Right lung (tissue), 2 donors: ENCODE measurements at regions not wholly inside any gene's neighbourhood (a gene's known extent, or its start where the extent isn't known, plus 50 kb on each side); places are given as distances from the start of the nearest gene placed in this dataset.
"Not testable (repeated sequence)": the region's sequence is repeated elsewhere in the genome, so short reads cannot be mapped to it uniquely, and the experiment has no call there.

Source experiments
- DNase-seq, 2 donors: peaks; one replicate each; pipeline ENCODE4 v3.0.0-alpha.2; 2013

GRCh38 chr2:14047491-14047890, 585.0 kb upstream of the LRATD1 start:
- DNase-seq, result no peak

GRCh38 chr2:14051401-14051800, 581.1 kb upstream of the LRATD1 start:
- no peak for DNase-seq

DNA sequence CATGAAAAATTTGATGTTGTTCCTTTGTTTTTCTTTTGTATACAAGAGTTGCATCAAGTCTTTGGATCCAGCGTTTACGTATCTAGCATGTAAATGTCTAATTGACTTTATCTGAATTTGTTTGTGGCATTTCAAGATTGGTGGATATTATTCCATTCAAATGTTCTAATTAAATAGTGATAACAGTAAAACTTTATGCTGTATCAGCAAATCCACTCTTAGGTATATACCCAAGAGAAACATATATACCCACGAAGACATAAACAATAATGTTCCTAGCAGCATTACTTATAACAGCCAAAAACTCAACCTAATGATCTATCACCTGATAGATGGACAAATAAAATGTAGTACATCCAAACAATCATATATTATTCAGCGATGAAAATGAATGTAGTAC, 579.4 kb upstream of the LRATD1 start:
- DNase-seq, result no peak

DNA sequence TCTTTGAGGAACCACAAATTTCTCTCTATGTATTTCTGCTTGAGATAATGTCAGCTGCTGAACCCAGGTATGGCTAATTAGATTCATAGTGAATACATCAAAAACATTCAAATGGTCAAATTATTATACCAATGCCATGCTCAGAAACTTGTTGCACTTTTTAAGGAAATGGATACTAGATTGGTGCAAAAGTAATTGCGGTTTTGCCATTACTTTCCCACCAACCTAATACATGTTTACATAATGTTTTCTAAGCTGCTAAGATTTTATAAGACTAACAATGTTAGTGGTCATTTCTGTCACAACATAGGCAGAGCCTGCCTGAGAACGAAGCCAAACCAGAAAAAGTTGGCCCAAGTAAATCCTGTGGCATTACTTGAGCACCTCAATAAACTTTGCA, 568.2 kb upstream of the LRATD1 start:
- DNase-seq, result no peak

DNA sequence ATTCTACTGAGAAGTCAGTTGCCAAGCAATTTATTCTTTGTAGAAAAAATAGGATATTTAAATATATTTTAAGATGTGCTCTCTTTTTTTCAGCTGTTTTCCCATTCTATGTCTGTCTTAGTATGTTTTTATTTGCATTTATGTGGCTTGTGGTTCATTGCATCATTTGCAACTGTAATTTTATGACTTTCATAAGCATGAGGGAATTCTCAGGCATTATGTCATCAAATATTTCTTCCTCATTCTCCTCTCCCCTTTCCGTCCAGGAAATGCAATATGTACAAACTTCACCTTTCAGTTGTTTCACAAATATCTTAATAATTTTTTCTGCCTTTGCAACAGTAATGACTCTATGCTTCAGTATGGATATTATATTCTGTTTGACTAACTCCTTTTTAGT, 560.2 kb upstream of the LRATD1 start:
- no peak for DNase-seq

- no peak for DNase-seq
Measured at GRCh38 chr2:14074691-14075090, 557.8 kb upstream of the LRATD1 start.

DNA sequence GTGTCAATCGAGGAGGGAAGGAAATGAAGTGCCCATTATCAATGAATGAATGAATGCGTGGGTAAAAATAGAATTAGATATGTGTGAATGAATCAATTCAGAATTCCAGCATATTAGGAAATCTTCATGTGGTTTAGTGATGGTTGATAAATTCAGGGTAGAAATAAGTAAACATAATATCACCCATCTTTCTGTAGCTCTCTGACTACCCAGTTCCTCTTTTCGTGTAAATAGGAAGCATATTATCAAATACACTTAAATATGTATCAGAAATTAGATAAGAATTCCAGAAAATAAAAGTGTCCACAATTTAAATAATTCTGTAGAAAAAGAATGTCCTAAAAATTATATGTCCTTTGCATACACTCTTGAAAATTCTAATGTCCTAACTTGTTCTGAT, 552.9 kb upstream of the LRATD1 start:
- DNase-seq, result no peak

- DNase-seq, result no peak
Measured at GRCh38 chr2:14081521-14081920, 551.0 kb upstream of the LRATD1 start.

GRCh38 chr2:14082640-14083039, 549.9 kb upstream of the LRATD1 start:
- no peak for DNase-seq

DNA sequence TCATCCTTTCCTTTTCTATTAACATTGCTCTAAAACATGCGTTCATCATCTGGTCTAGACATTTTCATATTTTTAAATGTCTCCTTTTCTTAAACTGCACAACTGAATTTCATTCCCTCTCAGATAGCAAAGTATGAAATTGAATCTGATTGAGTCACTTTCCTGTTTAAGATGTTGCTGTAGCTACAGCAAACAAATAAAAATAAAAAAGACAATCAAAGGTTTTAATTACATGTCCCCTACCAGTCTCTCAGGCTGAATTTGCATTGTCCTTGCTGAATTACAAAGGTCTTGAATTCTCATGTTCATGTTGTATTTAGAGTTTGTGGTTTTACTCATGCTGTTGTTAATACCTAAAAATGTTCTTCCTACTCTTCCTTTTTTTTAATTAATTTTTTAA, 537.9 kb upstream of the LRATD1 start:
- no peak for DNase-seq

DNA sequence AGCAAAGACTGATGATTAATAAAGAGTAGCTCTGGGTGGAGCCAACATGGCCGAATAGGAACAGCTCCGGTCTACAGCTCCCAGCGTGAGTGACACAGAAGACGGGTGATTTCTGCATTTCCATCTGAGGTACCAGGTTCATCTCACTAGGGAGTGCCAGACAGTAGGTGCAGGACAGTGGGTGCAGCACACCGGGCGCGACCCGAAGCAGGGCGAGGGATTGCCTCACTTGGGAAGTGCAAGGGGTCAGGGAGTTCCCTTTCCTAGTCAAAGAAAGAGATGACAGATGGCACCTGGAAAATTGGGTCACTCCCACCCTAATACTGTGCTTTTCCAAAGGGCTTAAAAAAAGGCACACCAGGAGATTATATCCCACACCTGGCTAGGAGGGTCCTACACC, 533.4 kb upstream of the LRATD1 start:
- not testable (repeated sequence) for DNase-seq

DNA sequence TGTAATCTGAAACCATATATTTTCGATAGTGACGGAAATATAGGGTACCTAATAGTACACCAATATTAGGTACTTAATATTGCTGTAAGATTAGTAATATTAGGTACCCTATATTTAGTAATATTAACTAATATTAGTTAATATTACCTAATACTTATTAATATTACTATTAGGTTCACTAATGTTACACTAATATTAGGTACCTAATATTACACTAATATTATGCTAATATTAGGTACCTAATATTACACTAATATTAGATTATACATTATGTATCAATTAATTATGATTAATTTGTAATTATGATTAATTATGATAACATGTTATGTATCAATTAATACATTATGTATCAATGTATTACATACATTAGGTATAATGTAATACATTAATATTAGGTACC, 518.2 kb upstream of the LRATD1 start:
- DNase-seq, result no peak

DNA sequence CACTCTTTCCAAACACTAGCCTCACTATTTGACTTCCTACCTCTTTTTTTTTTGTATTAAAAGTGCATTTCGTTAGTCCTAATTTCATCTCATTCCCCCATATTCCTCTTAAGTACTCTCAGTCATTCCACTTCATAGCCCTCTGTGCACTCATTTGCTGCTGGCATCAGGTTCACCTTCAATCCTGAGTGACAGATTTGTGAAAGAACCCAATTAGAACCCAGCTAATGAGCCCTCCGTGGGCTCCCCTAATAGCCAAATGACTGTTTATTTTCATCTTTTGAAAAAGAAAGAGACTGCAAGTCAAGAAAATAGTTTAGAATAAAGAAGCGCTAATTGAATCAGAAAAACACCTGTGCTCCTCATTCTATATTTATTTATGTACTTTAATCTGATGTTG, 512.1 kb upstream of the LRATD1 start:
- DNase-seq, result no peak

DNA sequence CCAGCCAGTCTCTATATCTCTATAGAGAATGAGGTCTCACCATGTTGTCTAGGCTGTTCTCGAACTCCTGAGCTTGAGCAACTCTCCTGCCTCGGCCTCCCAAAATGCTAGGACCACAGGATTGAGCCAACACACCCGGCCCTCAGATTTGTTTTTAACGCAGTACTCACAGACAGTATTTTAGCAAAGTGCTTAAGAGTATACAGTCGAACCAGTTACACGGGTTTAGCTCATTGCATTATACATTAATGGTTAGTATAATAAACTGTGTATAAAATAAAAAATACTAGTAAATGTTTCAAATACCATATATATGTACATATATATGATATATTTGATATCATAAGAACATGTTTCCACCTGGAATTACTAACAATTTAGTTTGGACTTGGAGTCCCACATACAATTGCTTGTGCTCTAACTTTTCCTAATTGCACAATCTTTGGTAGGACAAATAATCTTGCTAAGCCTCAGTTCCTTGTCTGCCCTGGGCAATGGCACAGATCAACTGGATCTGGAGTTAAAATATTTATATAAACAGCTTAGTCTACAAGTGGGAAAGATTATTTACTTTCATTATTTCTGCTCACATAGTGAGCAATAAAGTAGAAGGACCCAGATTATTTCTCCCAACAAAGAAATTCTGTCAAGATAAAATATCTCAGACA, 508.9 kb upstream of the LRATD1 start:
- DNase-seq, result no peak

- DNase-seq, result no peak
Measured at GRCh38 chr2:14125624-14126293, 506.8 kb upstream of the LRATD1 start.

DNA sequence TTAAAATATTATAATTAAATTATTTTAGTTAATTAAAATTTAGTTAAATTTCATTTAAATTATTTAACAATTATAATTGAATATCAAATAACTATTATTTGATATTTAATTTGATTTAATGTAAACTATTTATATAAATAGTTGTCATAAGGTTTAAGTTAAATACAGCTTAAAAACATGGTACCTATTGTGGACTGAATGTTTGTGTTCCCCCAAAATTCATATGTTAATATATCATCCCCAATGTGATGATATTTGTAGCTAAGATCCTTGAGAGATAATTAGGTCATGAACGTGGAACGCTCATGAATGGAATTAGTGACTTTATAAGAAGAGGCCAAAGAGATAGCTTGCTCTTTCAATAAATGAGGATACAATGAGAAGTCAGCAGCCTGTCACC, 505.7 kb upstream of the LRATD1 start:
- no peak for DNase-seq

GRCh38 chr2:14127765-14128164, 504.8 kb upstream of the LRATD1 start:
- DNase-seq, result no peak

DNA sequence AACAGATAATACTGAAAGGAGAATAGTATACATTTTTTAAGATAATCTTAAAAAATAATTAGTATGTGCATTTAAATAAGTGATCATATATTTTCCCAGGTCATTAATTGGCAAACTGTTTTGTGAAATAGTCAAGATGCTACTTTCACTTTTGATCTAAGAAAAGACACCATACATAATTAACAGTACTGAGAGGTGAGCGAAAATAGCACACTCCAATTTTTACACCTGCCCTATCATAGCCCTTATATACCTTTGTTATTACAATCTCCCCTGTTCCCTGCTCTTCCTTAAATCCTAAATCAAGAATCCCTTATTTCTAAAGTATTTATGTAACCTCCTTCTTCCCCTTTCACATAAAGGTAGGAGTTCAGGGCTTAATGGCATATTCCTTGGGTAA, 500.1 kb upstream of the LRATD1 start:
- DNase-seq, result no peak

GRCh38 chr2:14134771-14135170, 497.7 kb upstream of the LRATD1 start:
- DNase-seq, result no peak

DNA sequence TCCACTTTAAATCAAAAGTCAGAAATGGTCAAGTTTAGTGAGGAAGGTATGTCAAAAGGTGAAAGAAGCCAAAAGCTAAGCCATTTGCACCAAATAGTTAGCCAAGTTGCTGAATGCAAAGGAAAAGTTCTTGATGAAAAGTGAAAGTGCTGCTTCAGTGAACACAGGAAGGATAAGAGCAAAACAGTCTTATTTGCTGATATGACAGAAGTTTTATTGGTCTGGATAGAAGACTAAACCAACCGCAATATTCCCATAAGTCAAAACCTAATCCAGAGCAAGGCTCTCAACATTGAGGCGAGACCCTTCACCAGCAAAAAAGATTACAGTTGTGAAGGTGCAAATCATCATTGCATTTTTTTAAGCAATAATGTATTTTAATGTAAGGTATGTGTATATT, 496.5 kb upstream of the LRATD1 start:
- DNase-seq, result no peak

DNA sequence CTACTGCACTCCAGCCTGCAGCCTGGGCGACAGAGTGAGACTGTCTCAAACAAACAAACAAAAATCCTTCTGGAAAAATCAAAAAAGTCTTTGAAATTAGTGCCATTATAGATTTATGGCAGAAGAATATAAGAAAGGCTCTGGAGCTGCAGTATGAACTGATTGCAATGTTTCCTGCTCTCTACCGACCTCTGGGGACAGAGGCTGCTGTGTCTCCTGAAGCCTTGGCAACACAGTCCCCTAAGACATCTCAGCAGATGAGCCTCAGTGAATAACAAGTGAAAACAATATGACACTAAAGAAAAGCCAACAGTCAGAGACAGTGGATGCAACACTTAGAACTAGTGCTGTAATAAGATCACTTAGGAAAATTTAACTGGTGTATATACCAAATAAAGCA, 494.9 kb upstream of the LRATD1 start:
- no peak for DNase-seq

DNA sequence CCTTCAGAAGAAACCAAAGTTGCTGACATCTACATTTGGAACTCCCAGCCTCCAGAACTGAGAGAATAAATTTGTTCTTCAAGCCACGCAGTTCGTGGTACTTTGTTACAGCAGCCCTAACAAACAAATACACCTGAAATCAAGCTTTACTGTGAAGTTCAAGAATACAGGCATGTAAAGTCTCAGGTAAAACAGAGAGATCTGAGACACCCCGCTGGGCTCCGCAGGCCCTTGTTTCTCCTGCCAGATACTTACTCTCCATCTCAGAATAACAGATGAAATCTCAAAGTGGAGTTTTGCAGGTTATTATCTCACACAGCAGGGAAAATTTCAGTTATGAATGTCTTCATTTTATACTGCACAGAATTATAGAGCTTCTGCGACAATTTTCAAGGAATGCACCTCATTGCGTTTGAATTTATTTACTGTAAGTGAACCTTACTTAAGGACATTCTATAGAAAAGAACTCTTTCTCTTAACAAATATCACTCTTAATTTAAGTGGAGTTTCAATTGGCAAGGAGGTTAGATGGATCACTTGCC, 492.4 kb upstream of the LRATD1 start:
- DNase-seq, result no peak

DNA sequence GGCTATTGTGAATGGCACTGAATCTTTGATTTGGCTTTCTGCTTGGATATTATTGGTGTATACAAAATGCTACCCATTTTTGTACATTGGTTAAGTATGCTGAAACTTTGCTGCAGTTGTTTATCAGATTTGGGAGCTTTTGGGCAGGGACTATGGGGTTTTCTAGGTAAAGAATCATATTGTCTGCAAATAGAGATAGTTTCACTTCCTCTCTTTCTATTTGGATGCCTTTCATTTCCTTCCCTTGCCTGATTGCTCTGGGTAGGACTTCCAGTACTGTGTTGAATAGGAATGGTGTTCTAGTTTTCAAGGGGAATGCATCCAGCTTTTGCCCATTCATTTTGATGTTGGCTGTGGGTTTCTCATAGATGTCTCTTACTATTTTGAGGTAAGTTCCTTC, 489.1 kb upstream of the LRATD1 start:
- DNase-seq, result no peak

GRCh38 chr2:14148216-14148615, 484.3 kb upstream of the LRATD1 start:
- DNase-seq, result peak; percentile 19 to 41
